ENCODE measurements at regions not wholly inside any gene's neighbourhood (a gene's known extent, or its start where the extent isn't known, plus 50 kb on each side); places are given as distances from the start of the nearest gene placed in this dataset.

GRCh38 chr5:18252559-18252958, 618.3 kb downstream of the TAF11L14 start:
- Histone ChIP-seq H3K4me3 (replicated peaks; ENCODE audit: insufficient read depth, low read length) (no peak overlapping the region), H3K27ac (replicated peaks) (no peak overlapping the region), H3K27me3 (ENCODE audit: insufficient read depth, poor library complexity, severe bottlenecking) (no peaks in the 10 kb centered on the region)
- no peak for DNase-seq (ENCODE audit: low read depth in 1 of 2, low spot score in 1 of 2)
- TF ChIP-seq, protein P1, sequence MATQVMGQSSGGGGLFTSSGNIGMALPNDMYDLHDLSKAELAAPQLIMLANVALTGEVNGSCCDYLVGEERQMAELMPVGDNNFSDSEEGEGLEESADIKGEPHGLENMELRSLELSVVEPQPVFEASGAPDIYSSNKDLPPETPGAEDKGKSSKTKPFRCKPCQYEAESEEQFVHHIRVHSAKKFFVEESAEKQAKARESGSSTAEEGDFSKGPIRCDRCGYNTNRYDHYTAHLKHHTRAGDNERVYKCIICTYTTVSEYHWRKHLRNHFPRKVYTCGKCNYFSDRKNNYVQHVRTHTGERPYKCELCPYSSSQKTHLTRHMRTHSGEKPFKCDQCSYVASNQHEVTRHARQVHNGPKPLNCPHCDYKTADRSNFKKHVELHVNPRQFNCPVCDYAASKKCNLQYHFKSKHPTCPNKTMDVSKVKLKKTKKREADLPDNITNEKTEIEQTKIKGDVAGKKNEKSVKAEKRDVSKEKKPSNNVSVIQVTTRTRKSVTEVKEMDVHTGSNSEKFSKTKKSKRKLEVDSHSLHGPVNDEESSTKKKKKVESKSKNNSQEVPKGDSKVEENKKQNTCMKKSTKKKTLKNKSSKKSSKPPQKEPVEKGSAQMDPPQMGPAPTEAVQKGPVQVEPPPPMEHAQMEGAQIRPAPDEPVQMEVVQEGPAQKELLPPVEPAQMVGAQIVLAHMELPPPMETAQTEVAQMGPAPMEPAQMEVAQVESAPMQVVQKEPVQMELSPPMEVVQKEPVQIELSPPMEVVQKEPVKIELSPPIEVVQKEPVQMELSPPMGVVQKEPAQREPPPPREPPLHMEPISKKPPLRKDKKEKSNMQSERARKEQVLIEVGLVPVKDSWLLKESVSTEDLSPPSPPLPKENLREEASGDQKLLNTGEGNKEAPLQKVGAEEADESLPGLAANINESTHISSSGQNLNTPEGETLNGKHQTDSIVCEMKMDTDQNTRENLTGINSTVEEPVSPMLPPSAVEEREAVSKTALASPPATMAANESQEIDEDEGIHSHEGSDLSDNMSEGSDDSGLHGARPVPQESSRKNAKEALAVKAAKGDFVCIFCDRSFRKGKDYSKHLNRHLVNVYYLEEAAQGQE (IDR thresholded peaks at IDR 0.05; ENCODE audit: insufficient replicate concordance, low read depth) = no peak
- TF ChIP-seq GABPA (IDR thresholded peaks at IDR 0.05; ENCODE audit: low read depth) (no peak), SPI1 (IDR thresholded peaks at IDR 0.05; ENCODE audit: borderline replicate concordance, low read depth) (no peak), POLR2AphosphoS5 (IDR thresholded peaks at IDR 0.05; ENCODE audit: low read depth) (no peak), CTCF (IDR thresholded peaks at IDR 0.05; ENCODE audit: insufficient read depth, low read length) (no peak)

GRCh38 chr5:18264126-18264882, 630.0 kb downstream of the TAF11L14 start:
- no peak for DNase-seq (ENCODE audit: low read depth in 1 of 2, low spot score in 1 of 2)
- no peak overlapping the region for H3K4me3 ChIP-seq (replicated peaks; ENCODE audit: insufficient read depth, low read length)
- H3K27me3 ChIP-seq (ENCODE audit: insufficient read depth, poor library complexity, severe bottlenecking) = no peaks in the 10 kb centered on the region
- no peak overlapping the region for H3K27ac ChIP-seq (replicated peaks)
- no peak for TF ChIP-seq SPI1 (IDR thresholded peaks at IDR 0.05; ENCODE audit: borderline replicate concordance, low read depth)
- no peak for TF ChIP-seq GABPA (IDR thresholded peaks at IDR 0.05; ENCODE audit: low read depth)
- TF ChIP-seq CTCF (IDR thresholded peaks at IDR 0.05; ENCODE audit: insufficient read depth, low read length) = no peak

GRCh38 chr5:18270635-18271338, 636.5 kb downstream of the TAF11L14 start:
- no peak for DNase-seq (ENCODE audit: low read depth in 1 of 2, low spot score in 1 of 2)
- Histone ChIP-seq H3K27me3 (ENCODE audit: insufficient read depth, poor library complexity, severe bottlenecking) (no peaks in the 10 kb centered on the region), H3K4me3 (replicated peaks; ENCODE audit: insufficient read depth, low read length) (no peak overlapping the region), H3K27ac (replicated peaks) (no peak overlapping the region)
- no peak for TF ChIP-seq SPI1 (IDR thresholded peaks at IDR 0.05; ENCODE audit: borderline replicate concordance, low read depth)
- no peak for TF ChIP-seq POLR2AphosphoS5 (IDR thresholded peaks at IDR 0.05; ENCODE audit: low read depth)
- no peak for TF ChIP-seq CTCF (IDR thresholded peaks at IDR 0.05; ENCODE audit: insufficient read depth, low read length)
- TF ChIP-seq GABPA (IDR thresholded peaks at IDR 0.05; ENCODE audit: low read depth) = no peak
- TF ChIP-seq, protein P1 (IDR thresholded peaks at IDR 0.05; ENCODE audit: insufficient replicate concordance, low read depth) = no peak

All from HL-60 (cell line).